GM19351 (cell line): ENCODE measurements at regions not wholly inside any gene's neighbourhood (a gene's known extent, or its start where the extent isn't known, plus 50 kb on each side); places are given as distances from the start of the nearest gene placed in this dataset.
"Not testable (repeated sequence)": the region's sequence is repeated elsewhere in the genome, so short reads cannot be mapped to it uniquely, and the experiment has no call there.

Experiments
- ATAC-seq: cut with Tn5 transposase; IDR thresholded peaks from one replicate; pipeline ENCODE4 v1.9.1; 2021; ENCODE audit warnings: mild to moderate bottlenecking, moderate library complexity; ENCODE audit not compliant: unreplicated experiment

- ATAC-seq: peak; percentile 92
Measured at GRCh38 chr2:39837856-39838453, 58.9 kb upstream of the THUMPD2 start.

- no peak for ATAC-seq
Measured at GRCh38 chr2:39836638-39837037, 57.6 kb upstream of the THUMPD2 start.

- no peak for ATAC-seq
Measured at GRCh38 chr2:39834426-39834825, 55.4 kb upstream of the THUMPD2 start.

DNA sequence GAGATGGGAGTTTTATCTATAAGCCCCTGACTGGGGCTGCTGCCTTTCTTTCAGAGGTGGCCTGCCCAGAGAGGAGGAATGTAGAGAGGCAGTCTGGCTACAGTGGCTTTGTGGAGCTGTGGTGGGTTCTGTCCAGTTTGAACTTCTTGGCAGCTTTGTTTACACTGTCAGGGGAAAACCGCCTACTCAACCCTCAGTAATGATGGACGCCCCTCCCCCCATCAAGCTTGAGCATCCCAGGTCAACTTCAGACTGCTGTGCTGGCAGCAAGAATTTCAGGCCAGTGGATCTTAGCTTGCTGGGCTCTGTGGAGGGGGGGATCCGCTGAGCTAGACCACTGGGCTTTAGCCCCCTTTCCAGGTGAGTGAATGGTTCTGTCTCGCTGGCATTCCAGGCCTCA, 51.6 kb upstream of the THUMPD2 start:
- ATAC-seq: not testable (repeated sequence)
